ENCODE measurements at regions not wholly inside any gene's neighbourhood (a gene's known extent, or its start where the extent isn't known, plus 50 kb on each side); places are given as distances from the start of the nearest gene placed in this dataset.
"Not testable (repeated sequence)": the region's sequence is repeated elsewhere in the genome, so short reads cannot be mapped to it uniquely, and the experiment has no call there.

DNA sequence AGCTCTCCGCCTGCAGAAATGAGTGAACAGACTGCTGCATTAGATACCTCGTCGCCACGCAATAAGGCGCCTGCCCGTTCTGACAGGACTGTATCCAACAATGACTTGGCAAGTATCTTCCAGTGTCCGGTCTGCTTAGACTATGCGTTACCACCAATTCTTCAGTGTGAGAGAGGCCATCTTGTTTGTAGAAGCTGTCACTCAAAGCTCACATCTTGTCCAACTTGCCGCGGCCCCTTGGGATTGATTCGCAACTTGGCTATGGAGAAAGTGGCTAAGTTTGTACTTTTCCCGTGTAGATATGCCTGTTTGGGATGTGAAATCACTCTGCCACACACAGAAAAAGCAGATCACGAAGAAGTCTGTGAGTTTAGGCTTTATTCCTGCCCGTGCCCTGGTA is 172.0 kb upstream of the MAGEB16 start:
- 0 out of 2 replicates have a peak, but pooled peaks cover 8% of the 10 kb centered on the region for H3K9me3 Mint-ChIP-seq

DNA sequence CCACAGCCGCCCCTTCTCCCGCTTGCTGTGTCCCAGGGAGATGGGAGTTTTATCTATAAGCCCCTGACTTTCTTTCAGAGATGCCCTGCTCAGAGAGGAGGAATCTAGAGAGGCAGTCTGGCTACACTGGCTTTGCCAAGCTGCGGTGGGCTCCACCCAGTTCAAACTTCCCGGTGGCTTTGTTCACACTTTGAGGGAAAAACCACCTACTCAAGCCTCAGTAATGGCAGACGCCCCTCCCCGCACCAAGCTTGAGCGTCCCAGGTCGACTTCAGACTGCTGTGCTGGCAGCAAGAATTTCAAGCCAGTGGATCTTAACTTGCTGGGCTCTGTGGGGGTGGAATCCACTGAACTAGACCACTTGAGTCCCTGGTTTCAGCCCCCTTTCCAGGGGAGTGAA is 162.2 kb upstream of the MAGEB16 start:
- H3K9me3 Mint-ChIP-seq; H3K4me1 Mint-ChIP-seq (ENCODE audit: low read depth); H3K4me3 Mint-ChIP-seq; H3K27ac Mint-ChIP-seq; H3K27me3 Mint-ChIP-seq (ENCODE audit: insufficient read depth); DNase-seq; H3K36me3 Mint-ChIP-seq (ENCODE audit: low read depth): not testable (repeated sequence)

More for the DNA sequence above, 172.0 kb upstream of the MAGEB16 start:
- no peak overlapping the region for H3K27ac Mint-ChIP-seq
- TF ChIP-seq, protein P1, sequence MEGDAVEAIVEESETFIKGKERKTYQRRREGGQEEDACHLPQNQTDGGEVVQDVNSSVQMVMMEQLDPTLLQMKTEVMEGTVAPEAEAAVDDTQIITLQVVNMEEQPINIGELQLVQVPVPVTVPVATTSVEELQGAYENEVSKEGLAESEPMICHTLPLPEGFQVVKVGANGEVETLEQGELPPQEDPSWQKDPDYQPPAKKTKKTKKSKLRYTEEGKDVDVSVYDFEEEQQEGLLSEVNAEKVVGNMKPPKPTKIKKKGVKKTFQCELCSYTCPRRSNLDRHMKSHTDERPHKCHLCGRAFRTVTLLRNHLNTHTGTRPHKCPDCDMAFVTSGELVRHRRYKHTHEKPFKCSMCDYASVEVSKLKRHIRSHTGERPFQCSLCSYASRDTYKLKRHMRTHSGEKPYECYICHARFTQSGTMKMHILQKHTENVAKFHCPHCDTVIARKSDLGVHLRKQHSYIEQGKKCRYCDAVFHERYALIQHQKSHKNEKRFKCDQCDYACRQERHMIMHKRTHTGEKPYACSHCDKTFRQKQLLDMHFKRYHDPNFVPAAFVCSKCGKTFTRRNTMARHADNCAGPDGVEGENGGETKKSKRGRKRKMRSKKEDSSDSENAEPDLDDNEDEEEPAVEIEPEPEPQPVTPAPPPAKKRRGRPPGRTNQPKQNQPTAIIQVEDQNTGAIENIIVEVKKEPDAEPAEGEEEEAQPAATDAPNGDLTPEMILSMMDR (IDR thresholded peaks at IDR 0.05), result no peak
- no peaks in the 10 kb centered on the region for H3K27me3 Mint-ChIP-seq (ENCODE audit: insufficient read depth)
- H3K36me3 Mint-ChIP-seq (ENCODE audit: low read depth), result no peaks in the 10 kb centered on the region
- H3K4me3 Mint-ChIP-seq, result no peak overlapping the region
- no peak for DNase-seq
- no peaks in the 10 kb centered on the region for H3K4me1 Mint-ChIP-seq (ENCODE audit: low read depth)

DNA sequence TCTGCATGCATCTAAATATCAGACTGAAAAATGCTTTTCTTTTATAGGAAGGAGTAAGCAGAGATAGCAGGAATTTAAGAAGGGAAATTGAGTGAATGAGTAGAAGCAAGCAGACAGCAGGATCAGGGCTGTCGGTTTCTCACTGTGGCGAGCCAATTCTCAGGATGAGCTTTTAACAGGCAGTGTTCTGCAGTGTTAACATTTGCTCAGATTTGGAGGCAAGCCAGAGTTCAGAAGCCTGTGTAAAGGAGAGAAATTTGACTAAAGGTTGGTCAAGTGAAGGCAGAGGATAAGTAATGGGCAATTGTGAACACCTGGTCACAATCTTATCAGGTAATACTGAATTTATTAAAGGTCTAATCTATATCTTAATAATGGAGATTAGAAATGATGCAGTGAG is 133.3 kb upstream of the MAGEB16 start:
- no peak for DNase-seq
- Mint-ChIP-seq H3K9me3 (peaks cover 6% of the 10 kb centered on the region), H3K27me3 (ENCODE audit: insufficient read depth) (no peaks in the 10 kb centered on the region), H3K27ac (no peak overlapping the region), H3K4me3 (no peak overlapping the region), H3K36me3 (ENCODE audit: low read depth) (no peaks in the 10 kb centered on the region), H3K4me1 (ENCODE audit: low read depth) (no peaks in the 10 kb centered on the region)
- TF ChIP-seq, protein P1 (IDR thresholded peaks at IDR 0.05), result no peak

DNA sequence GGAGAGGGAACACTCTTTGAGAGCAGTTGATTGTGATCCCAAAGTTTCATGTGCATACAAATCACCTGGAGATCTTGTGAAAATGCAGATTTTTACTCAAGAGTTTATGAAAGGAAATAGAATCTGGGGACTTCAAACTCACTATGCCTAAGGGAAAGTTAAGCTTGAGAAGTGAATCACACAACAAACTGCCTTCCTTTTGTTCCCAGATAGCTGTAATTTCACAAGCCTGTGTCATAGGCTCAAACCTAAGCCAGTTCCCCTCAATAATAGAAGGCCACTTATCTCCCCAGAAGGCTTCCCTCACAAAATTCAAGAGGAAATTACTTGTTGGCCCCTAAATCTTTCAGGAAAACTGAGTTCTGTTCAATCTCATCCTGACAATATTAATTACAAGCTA is 132.8 kb upstream of the MAGEB16 start:
- Mint-ChIP-seq H3K36me3 (ENCODE audit: low read depth) (no peaks in the 10 kb centered on the region), H3K27me3 (ENCODE audit: insufficient read depth) (no peaks in the 10 kb centered on the region), H3K27ac (no peak overlapping the region), H3K9me3 (peaks cover 6% of the 10 kb centered on the region), H3K4me1 (ENCODE audit: low read depth) (no peaks in the 10 kb centered on the region), H3K4me3 (no peak overlapping the region)
- no peak for DNase-seq
- TF ChIP-seq, protein P1 (IDR thresholded peaks at IDR 0.05), result no peak

DNA sequence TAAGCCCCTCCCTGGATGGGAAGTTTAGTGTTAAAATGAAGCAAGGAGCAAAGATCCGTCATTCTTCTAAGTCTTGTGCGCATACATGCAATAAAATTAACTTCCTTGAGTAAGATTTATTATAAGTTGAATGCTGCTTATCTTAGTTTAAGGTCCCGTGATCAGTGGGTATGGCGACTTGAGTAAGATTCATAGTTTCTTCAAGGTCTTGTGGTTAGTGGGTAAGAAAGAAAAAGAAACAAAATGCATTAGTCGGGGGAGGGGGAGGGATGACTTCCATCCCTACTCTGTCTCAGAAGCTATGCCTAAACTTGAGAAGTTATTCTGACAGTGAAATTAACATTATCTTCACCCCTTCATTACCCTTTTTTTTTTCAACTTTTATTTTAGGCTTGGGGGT is 127.3 kb upstream of the MAGEB16 start:
- TF ChIP-seq, protein P1 (IDR thresholded peaks at IDR 0.05), result no peak
- Mint-ChIP-seq H3K4me1 (ENCODE audit: low read depth) (no peaks in the 10 kb centered on the region), H3K27ac (no peak overlapping the region), H3K9me3 (peaks cover 6% of the 10 kb centered on the region), H3K27me3 (ENCODE audit: insufficient read depth) (no peaks in the 10 kb centered on the region), H3K36me3 (ENCODE audit: low read depth) (no peaks in the 10 kb centered on the region), H3K4me3 (no peak overlapping the region)
- no peak for DNase-seq

DNA sequence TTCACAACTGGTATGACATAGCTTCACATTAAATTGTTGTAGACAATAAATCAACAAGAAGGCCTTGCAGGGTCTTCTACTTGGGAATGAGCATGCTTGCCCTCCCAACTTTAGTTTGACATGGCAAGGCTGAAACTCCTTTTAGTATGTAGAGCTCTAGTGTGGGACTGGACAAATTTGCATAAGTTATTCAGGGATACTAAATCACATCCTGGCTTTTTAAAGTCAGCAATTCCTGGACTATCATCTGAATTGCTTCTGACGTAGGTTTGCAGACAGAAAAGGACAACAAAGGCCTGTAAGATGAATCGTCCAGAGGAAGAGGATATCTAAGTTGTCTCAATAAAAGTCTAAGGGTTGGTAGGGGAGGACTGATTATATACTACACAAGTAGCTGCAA is 123.0 kb upstream of the MAGEB16 start:
- H3K4me1 Mint-ChIP-seq (ENCODE audit: low read depth), result no peaks in the 10 kb centered on the region
- TF ChIP-seq, protein P1 (IDR thresholded peaks at IDR 0.05), result no peak
- H3K9me3 Mint-ChIP-seq, result no peaks in the 10 kb centered on the region; the same call in 1 of the 2 replicates
- no peaks in the 10 kb centered on the region for H3K27me3 Mint-ChIP-seq (ENCODE audit: insufficient read depth)
- no peak for DNase-seq
- no peaks in the 10 kb centered on the region for H3K36me3 Mint-ChIP-seq (ENCODE audit: low read depth)
- no peak overlapping the region for H3K4me3 Mint-ChIP-seq
- no peak overlapping the region for H3K27ac Mint-ChIP-seq
